K562 (cell line): ENCODE measurements at regions not wholly inside any gene's neighbourhood (a gene's known extent, or its start where the extent isn't known, plus 50 kb on each side); places are given as distances from the start of the nearest gene placed in this dataset.

Experiments
- ATAC-seq: fragments of 200-7000 bp; cut with Tn5 transposase; 3 replicates; pipeline ENCODE4 v1.9.1; 2020; ENCODE audit warnings: moderate library complexity
- BruUV-seq: library from RNA; stranded (reverse); fragments of 400-500 nt; replicated peaks from 2 replicates; lab custom pipeline; 2021; lab: Mats Ljungman, UMichigan
- CTCF ChIA-PET: fragments of 300-600 bp; formaldehyde crosslinking; extraction: SDS; loops from one replicate; lab custom pipeline; 2021; ENCODE audit warnings: low intra/inter-chr PET ratio; lab: Yijun Ruan, JAX
- POLR2A ChIA-PET: fragments of 300-600, 350-650 bp; sonication (Branson Sonifier 250); formaldehyde crosslinking; extraction: SDS; loops from one replicate; lab custom pipeline; 2021; ENCODE audit warnings: antibody characterized with exemption, inconsistent platforms; lab: Yijun Ruan, JAX
- DNase-seq, 4 experiments: peaks; one replicate each; pipeline versions ENCODE4 v3.0.0 to v3.0.0-alpha.2; 2011 to 2018; ENCODE audit warnings: low spot score in 3 of 4, mixed read lengths in 3 of 4; ENCODE audit errors: extremely low read depth in 1 of 4
- FAIRE-seq: peaks from 2 replicates; lab custom pipeline; 2011; peaks lifted over from hg19 to GRCh38; lab: Jason Lieb, UNC
- H2AFZ ChIP-seq: 2 replicates; pipeline ENCODE4 v1.6.0; 2011; ENCODE audit warnings: low read depth, low read length, control low read depth, inconsistent platforms
- H3K27ac ChIP-seq: fragments of 200-600 bp; 3 replicates; pipeline ENCODE4 v1.8.0; 2011; ENCODE audit warnings: low read depth, mild to moderate bottlenecking, control low read depth, inconsistent platforms, low read length, moderate library complexity, mixed read lengths; ENCODE audit errors: extremely low read depth
- H3K27me3 ChIP-seq, 2 experiments: fragments of 300-600 bp in 1 of 2; 2 replicates in 1 of 2; 3 replicates in 1 of 2; pipeline versions ENCODE4 v1.6.0 to v1.8.0; 2011; ENCODE audit warnings: inconsistent platforms in 2 of 2, low read length in 2 of 2, mild to moderate bottlenecking in 1 of 2, mixed read lengths in 1 of 2, moderate library complexity in 1 of 2; ENCODE audit not compliant: control insufficient read depth in 2 of 2, insufficient read depth in 2 of 2
- H3K36me3 ChIP-seq: fragments of 300-600 bp; 3 replicates; pipeline ENCODE4 v1.8.0; 2011; ENCODE audit warnings: mild to moderate bottlenecking, low read length, inconsistent platforms; ENCODE audit not compliant: control insufficient read depth, insufficient read depth
- H3K4me1 ChIP-seq, 2 experiments: fragments of 200-600 bp in 1 of 2; replicated peaks in 1 of 2; 2 replicates in 1 of 2; 3 replicates in 1 of 2; pipeline versions ENCODE4 v1.5.1 to v1.8.0; 2011; ENCODE audit warnings: inconsistent platforms in 2 of 2, low read length in 2 of 2, mild to moderate bottlenecking in 1 of 2, mixed read lengths in 1 of 2, moderate library complexity in 1 of 2; ENCODE audit not compliant: control insufficient read depth in 2 of 2, insufficient read depth in 2 of 2
- H3K4me2 ChIP-seq: 2 replicates; pipeline ENCODE4 v1.6.1; 2011; ENCODE audit warnings: low read length, control low read depth, inconsistent platforms, mixed read lengths; ENCODE audit not compliant: insufficient read depth
- H3K4me3 ChIP-seq: fragments of 200-600 bp; sonication (generic), shearing (Covaris generic); 2 replicates; pipeline ENCODE4 v1.5.1; 2016; ENCODE audit warnings: control low read depth, inconsistent platforms
- H3K79me2 ChIP-seq: fragments of 200-600 bp; 3 replicates; pipeline ENCODE4 v1.8.0; 2011; ENCODE audit warnings: low read length, inconsistent platforms; ENCODE audit not compliant: control insufficient read depth, insufficient read depth
- H3K9ac ChIP-seq, 2 experiments: 2 replicates each; pipeline versions ENCODE4 v1.6.0 to v1.6.1; 2011; ENCODE audit warnings: low read depth in 2 of 2, low read length in 2 of 2, control low read depth in 1 of 2, inconsistent platforms in 1 of 2, mild to moderate bottlenecking in 1 of 2, mixed read lengths in 1 of 2; ENCODE audit not compliant: insufficient read depth in 1 of 2
- H3K9me1 ChIP-seq: one replicate; pipeline ENCODE4 v1.6.0; 2011; ENCODE audit warnings: inconsistent platforms, mild to moderate bottlenecking, low read length, moderate library complexity; ENCODE audit not compliant: control insufficient read depth, insufficient read depth
- H3K9me3 ChIP-seq: replicated peaks from 2 replicates; pipeline ENCODE4 v1.5.1; 2011; ENCODE audit warnings: low read depth, low read length, inconsistent platforms; ENCODE audit not compliant: control insufficient read depth, insufficient read depth
- H4K20me1 ChIP-seq: replicated peaks from 2 replicates; pipeline ENCODE4 v1.6.1; 2011; ENCODE audit warnings: low read length, inconsistent platforms, mixed read lengths; ENCODE audit not compliant: control insufficient read depth, insufficient read depth
- ARNT ChIP-seq, 2 experiments: fragments of 450-650 bp; IDR thresholded peaks; 2 replicates each; pipeline ENCODE4 v1.6.1; 2016; ENCODE audit warnings: mild to moderate bottlenecking in 1 of 2
- SOX6 ChIP-seq: fragments of 450-650 bp; IDR thresholded peaks from 2 replicates; pipeline ENCODE4 v1.6.1; 2014; ENCODE audit warnings: mild to moderate bottlenecking
- ZNF184 ChIP-seq: sonication (generic); formaldehyde crosslinking; IDR thresholded peaks from 2 replicates; pipeline ENCODE4 v1.5.0; 2020; ENCODE audit warnings: missing genetic modification reagents
- WGBS: fragments of 100-300 bp; shearing (Covaris generic); methylation state at CpG from one replicate; pipeline ENCODE4 v1.1.6; 2016; ENCODE audit warnings: low coverage, mixed read lengths; ENCODE audit not compliant: insufficient coverage; ENCODE audit errors: missing lambda C conversion rate; 5-methylcytosine and 5-hydroxymethylcytosine counted together
- in situ Hi-C: fragments of 300-500 bp; cut with MboI; formaldehyde crosslinking; loops from 4 replicates; pipeline ENCODE4 v1.15.0; 2018; ENCODE audit warnings: inconsistent platforms, mixed read lengths
- intact Hi-C: fragments of 100-400 bp; cut with micrococcal nuclease; formaldehyde crosslinking; loops from 2 replicates; pipeline ENCODE4 v1.14.2; 2022
- TF ChIP-seq, protein P1 (sequence below): sonication (generic); formaldehyde crosslinking; IDR thresholded peaks from 2 replicates; pipeline ENCODE4 v1.8.1; 2023; ENCODE audit warnings: mild to moderate bottlenecking, missing genetic modification reagents
- TF ChIP-seq, protein P2 (sequence below): fragments of 450-650 bp; IDR thresholded peaks from 2 replicates; pipeline ENCODE4 v1.6.1; 2016

DNA sequence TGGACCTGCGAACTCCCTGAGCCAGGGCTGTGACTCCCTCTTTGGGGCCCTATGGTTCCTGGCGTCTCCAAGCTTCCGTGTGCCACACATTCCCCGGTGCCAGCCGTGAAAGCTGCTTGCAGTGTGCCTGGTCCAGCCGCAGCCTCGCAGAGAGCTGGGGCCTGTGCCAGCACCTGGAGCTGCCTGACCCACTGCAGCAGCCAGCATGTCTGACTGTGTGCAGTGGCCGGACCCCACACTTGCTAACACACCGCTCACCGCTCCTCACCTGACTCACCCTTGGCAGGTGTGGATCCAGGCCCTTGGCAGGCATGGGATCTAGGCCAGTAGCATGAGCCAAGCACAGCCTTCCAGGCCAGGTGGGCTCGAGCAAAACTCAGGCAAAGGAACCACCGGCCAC, 227.5 kb downstream of the OTOR start:
- ChIA-PET CTCF (no interaction called here), POLR2A (no interaction called here)
- H3K4me1 ChIP-seq: no peaks in the 10 kb centered on the region
- intact Hi-C loops: no loop called here
- no peaks in the 10 kb centered on the region for H3K79me2 ChIP-seq
- no peak for FAIRE-seq
- H3K9me3 ChIP-seq: no peaks in the 10 kb centered on the region
- H4K20me1 ChIP-seq: no peaks in the 10 kb centered on the region
- no peak for DNase-seq
- no peak overlapping the region for H2AFZ ChIP-seq
- ATAC-seq: no peak
- H3K36me3 ChIP-seq: no peaks in the 10 kb centered on the region
- 3% methylated on average over 10 of the region's 12 CpGs for WGBS
- no peak overlapping the region for H3K9ac ChIP-seq
- no peaks in the 10 kb centered on the region for H3K9me1 ChIP-seq
- H3K4me2 ChIP-seq: no peak overlapping the region
- in situ Hi-C loops: no loop called here
- H3K27me3 ChIP-seq: no peaks in the 10 kb centered on the region
- no TSS peak for BruUV-seq
- TF ChIP-seq, protein P1, sequence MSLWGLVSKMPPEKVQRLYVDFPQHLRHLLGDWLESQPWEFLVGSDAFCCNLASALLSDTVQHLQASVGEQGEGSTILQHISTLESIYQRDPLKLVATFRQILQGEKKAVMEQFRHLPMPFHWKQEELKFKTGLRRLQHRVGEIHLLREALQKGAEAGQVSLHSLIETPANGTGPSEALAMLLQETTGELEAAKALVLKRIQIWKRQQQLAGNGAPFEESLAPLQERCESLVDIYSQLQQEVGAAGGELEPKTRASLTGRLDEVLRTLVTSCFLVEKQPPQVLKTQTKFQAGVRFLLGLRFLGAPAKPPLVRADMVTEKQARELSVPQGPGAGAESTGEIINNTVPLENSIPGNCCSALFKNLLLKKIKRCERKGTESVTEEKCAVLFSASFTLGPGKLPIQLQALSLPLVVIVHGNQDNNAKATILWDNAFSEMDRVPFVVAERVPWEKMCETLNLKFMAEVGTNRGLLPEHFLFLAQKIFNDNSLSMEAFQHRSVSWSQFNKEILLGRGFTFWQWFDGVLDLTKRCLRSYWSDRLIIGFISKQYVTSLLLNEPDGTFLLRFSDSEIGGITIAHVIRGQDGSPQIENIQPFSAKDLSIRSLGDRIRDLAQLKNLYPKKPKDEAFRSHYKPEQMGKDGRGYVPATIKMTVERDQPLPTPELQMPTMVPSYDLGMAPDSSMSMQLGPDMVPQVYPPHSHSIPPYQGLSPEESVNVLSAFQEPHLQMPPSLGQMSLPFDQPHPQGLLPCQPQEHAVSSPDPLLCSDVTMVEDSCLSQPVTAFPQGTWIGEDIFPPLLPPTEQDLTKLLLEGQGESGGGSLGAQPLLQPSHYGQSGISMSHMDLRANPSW (CRISPR knock-in tag): no peak
- TF ChIP-seq, protein P2, sequence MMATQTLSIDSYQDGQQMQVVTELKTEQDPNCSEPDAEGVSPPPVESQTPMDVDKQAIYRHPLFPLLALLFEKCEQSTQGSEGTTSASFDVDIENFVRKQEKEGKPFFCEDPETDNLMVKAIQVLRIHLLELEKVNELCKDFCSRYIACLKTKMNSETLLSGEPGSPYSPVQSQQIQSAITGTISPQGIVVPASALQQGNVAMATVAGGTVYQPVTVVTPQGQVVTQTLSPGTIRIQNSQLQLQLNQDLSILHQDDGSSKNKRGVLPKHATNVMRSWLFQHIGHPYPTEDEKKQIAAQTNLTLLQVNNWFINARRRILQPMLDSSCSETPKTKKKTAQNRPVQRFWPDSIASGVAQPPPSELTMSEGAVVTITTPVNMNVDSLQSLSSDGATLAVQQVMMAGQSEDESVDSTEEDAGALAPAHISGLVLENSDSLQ: no peak
- TF ChIP-seq ARNT (IDR thresholded peaks at IDR 0.05) (no peak), ZNF184 (no peak), SOX6 (no peak)
- H3K4me3 ChIP-seq: no peak overlapping the region
- no peak overlapping the region for H3K27ac ChIP-seq
